Transverse colon (tissue), 4 donors: ENCODE measurements at regions not wholly inside any gene's neighbourhood (a gene's known extent, or its start where the extent isn't known, plus 50 kb on each side); places are given as distances from the start of the nearest gene placed in this dataset.

Source experiments
- DNase-seq: peaks from one replicate; pipeline ENCODE4 v3.0.0-alpha.2; 2019
- H3K27ac ChIP-seq, 4 donors: fragments of 200-600 bp; sonication (generic); 2 replicates each; pipeline ENCODE4 v1.5.1; 2016 to 2018; ENCODE audit warnings: inconsistent platforms in 4 of 4
- H3K27me3 ChIP-seq: fragments of 200-600 bp; sonication (generic); 2 replicates; pipeline ENCODE4 v1.5.1; 2017; ENCODE audit warnings: inconsistent platforms
- H3K36me3 ChIP-seq, 4 donors: fragments of 200-600 bp; sonication (generic); 2 replicates each; pipeline ENCODE4 v1.5.1; 2017 to 2019; ENCODE audit warnings: inconsistent platforms in 4 of 4
- H3K4me1 ChIP-seq, 4 donors: fragments of 200-600 bp; sonication (generic); 2 replicates each; pipeline ENCODE4 v1.5.1; 2017 to 2020; ENCODE audit warnings: inconsistent platforms in 4 of 4
- H3K4me3 ChIP-seq, 4 donors: fragments of 200-600 bp; sonication (generic); 1 replicate in 1 of 4; 2 replicates in 3 of 4; pipeline versions ENCODE4 v1.5.1 to v1.6.1; 2017 to 2019; ENCODE audit warnings: inconsistent platforms in 4 of 4
- H3K9me3 ChIP-seq, 2 donors: fragments of 200-600 bp; sonication (generic); 2 replicates each; pipeline ENCODE4 v1.5.1; 2017 to 2019; ENCODE audit warnings: inconsistent platforms in 2 of 2
- EP300 ChIP-seq: sonication (generic); formaldehyde crosslinking; IDR thresholded peaks from one replicate; pipeline ENCODE4 v1.6.1; 2017; ENCODE audit warnings: antibody characterized with exemption, low read depth
- POLR2A ChIP-seq: fragments of 450-650 bp; IDR thresholded peaks from one replicate; pipeline ENCODE4 v1.6.1; 2016; ENCODE audit warnings: antibody characterized with exemption, mild to moderate bottlenecking, moderate library complexity
- POLR2AphosphoS5 ChIP-seq, 3 donors: sonication (generic); formaldehyde crosslinking; IDR thresholded peaks; one replicate each; pipeline ENCODE4 v1.6.1; 2016; ENCODE audit warnings: antibody characterized with exemption in 3 of 3
- WGBS, 2 donors: methylation state at CpG; one replicate each; pipeline ENCODE4 v1.1.5; 2018; ENCODE audit warnings: low coverage in 1 of 2; 5-methylcytosine and 5-hydroxymethylcytosine counted together
- in situ Hi-C, 4 donors: fragments of 200-750 bp; cut with MboI; loops; one replicate each; pipeline versions ENCODE4 v1.15.0 to v1.15.1; 2017; ENCODE audit warnings: low sequenced_read_pairs in 3 of 4, low pct_ligation_motif_present in 1 of 4, low pct_unique_long_range_greater_than_20kb in 1 of 4
- intact Hi-C: fragments of 100-400 bp; cut with DNase I; formaldehyde crosslinking; loops from one replicate; pipeline ENCODE4 v1.15.1; 2023; ENCODE audit warnings: low total_unique reads
- TF ChIP-seq, protein P1 (sequence below), 5 experiments: fragments of 200-600 bp in 3 of 5; fragments of 450-650 bp in 2 of 5; sonication (generic) in 3 of 5; IDR thresholded peaks; 1 replicate in 2 of 5; 2 replicates in 3 of 5; pipeline ENCODE4 v1.5.1; 2016 to 2017; ENCODE audit warnings: antibody characterized with exemption in 5 of 5, inconsistent platforms in 3 of 5, mild to moderate bottlenecking in 2 of 5, moderate library complexity in 1 of 5

GRCh38 chr17:52233632-52234031, 75.1 kb upstream of the CA10 start:
- TF ChIP-seq EP300 (no peak), POLR2A (no peak), POLR2AphosphoS5 (IDR thresholded peaks at IDR 0.05) (no peak)
- TF ChIP-seq, protein P1, sequence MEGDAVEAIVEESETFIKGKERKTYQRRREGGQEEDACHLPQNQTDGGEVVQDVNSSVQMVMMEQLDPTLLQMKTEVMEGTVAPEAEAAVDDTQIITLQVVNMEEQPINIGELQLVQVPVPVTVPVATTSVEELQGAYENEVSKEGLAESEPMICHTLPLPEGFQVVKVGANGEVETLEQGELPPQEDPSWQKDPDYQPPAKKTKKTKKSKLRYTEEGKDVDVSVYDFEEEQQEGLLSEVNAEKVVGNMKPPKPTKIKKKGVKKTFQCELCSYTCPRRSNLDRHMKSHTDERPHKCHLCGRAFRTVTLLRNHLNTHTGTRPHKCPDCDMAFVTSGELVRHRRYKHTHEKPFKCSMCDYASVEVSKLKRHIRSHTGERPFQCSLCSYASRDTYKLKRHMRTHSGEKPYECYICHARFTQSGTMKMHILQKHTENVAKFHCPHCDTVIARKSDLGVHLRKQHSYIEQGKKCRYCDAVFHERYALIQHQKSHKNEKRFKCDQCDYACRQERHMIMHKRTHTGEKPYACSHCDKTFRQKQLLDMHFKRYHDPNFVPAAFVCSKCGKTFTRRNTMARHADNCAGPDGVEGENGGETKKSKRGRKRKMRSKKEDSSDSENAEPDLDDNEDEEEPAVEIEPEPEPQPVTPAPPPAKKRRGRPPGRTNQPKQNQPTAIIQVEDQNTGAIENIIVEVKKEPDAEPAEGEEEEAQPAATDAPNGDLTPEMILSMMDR (IDR thresholded peaks at IDR 0.05): no peak
- WGBS, 2 donors: 55 to 57% methylated on average over 1 of the region's 1 CpG
- Histone ChIP-seq H3K4me3 (no peak overlapping the region), H3K36me3 (no peaks in the 10 kb centered on the region), H3K9me3 (no peaks in the 10 kb centered on the region), H3K27me3 (no peaks in the 10 kb centered on the region), H3K4me1 (no peaks in the 10 kb centered on the region), H3K27ac (no peak overlapping the region)
- in situ Hi-C loops (no loop called here), intact Hi-C loops (no loop called here)
- DNase-seq: no peak

DNA sequence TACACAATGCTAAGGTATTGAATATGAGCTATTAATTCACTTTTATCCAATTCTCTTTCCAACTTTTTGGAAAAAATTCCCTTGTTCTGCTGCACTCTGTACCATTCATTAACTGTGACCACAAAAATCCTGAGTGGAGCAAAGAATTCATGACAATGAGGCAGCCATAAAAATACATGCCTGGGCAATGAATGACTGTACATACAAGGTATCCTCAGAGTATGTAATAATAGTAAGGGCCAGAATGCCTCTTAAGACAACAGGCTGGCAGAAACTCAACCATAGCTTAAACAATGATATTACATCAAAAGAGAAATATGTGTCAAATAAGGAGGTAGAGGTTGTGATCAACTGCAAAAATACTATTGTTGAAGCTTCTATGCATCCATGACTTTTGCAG, 74.7 kb upstream of the CA10 start:
- Histone ChIP-seq H3K4me1 (no peaks in the 10 kb centered on the region), H3K27ac (no peak overlapping the region), H3K9me3 (no peaks in the 10 kb centered on the region), H3K27me3 (no peaks in the 10 kb centered on the region), H3K4me3 (no peak overlapping the region), H3K36me3 (no peaks in the 10 kb centered on the region)
- TF ChIP-seq POLR2A (no peak), EP300 (no peak), POLR2AphosphoS5 (IDR thresholded peaks at IDR 0.05) (no peak)
- TF ChIP-seq, protein P1 (IDR thresholded peaks at IDR 0.05): no peak
- in situ Hi-C loops (no loop called here), intact Hi-C loops (no loop called here)
- no peak for DNase-seq

DNA sequence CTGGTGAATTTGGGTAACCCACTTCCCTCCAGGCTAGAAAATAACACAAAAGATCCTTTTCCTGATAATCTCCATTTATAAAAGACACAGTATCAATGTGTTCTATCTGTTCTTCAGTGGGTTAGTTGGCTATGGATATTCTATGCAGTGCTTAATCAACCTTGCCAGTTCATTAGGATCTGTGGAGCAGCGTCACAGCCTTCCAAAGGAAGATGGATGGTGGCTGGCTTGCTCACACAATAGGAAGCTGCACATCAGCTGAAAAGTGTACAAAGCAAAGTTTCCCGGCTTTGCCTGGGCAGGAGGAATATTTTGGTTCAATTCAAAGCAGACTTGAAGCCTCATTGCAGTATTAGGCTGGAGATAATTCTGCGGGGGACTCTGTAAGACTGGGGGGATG, 70.3 kb upstream of the CA10 start:
- intact Hi-C loops: no loop called here
- H3K4me3 ChIP-seq: no peak overlapping the region
- no peaks in the 10 kb centered on the region for H3K36me3 ChIP-seq
- TF ChIP-seq POLR2AphosphoS5 (IDR thresholded peaks at IDR 0.05): no peak
- no peak for TF ChIP-seq EP300
- TF ChIP-seq, protein P1 (IDR thresholded peaks at IDR 0.05): no peak
- no peak for TF ChIP-seq POLR2A
- no peaks in the 10 kb centered on the region for H3K9me3 ChIP-seq
- no peaks in the 10 kb centered on the region for H3K27me3 ChIP-seq
- no peak for DNase-seq
- WGBS, 2 donors: 79 to 83% methylated on average over 2 to 3 of the region's 3 CpGs
- in situ Hi-C loops: no loop called here
- H3K27ac ChIP-seq: no peak overlapping the region
- no peaks in the 10 kb centered on the region for H3K4me1 ChIP-seq

- WGBS, 2 donors: 56 to 63% methylated on average over 2 of the region's 2 CpGs
- Histone ChIP-seq H3K4me3 (no peak overlapping the region), H3K9me3 (no peaks in the 10 kb centered on the region), H3K36me3 (no peaks in the 10 kb centered on the region), H3K4me1 (no peaks in the 10 kb centered on the region), H3K27me3 (no peaks in the 10 kb centered on the region), H3K27ac (no peak overlapping the region)
- TF ChIP-seq EP300 (no peak), POLR2AphosphoS5 (IDR thresholded peaks at IDR 0.05) (no peak), POLR2A (no peak)
- TF ChIP-seq, protein P1 (IDR thresholded peaks at IDR 0.05): no peak
- DNase-seq: no peak
- in situ Hi-C loops (no loop called here), intact Hi-C loops (no loop called here)
Measured at GRCh38 chr17:52227926-52228325, 69.4 kb upstream of the CA10 start.
